Fibroblast of gingiva (primary cell): ENCODE measurements at regions not wholly inside any gene's neighbourhood (a gene's known extent, or its start where the extent isn't known, plus 50 kb on each side); places are given as distances from the start of the nearest gene placed in this dataset.

Source experiments
- DNase-seq: peaks from one replicate; pipeline ENCODE4 v3.0.0-alpha.2; 2011; ENCODE audit warnings: low read depth

DNA sequence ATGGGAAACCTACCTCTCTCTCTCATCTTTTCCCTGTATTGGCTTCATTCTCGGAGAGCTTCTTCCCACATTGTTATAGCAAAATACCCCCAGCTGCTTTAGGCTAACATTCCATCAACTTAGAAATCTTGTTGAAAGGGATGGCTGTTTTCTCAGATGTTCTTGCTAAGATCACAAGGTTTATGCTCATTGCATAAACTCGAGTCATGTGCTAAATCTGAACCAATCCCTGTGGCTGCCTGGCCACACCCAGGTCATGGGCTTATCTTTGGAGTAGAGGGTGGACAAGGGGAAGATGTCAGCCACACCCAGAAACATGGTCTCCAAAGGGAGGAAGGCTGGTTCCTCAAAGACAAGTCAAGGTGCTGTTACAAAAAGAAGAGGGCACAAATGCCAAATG lies 150.6 kb upstream of the UMPS start:
- no peak for DNase-seq

DNA sequence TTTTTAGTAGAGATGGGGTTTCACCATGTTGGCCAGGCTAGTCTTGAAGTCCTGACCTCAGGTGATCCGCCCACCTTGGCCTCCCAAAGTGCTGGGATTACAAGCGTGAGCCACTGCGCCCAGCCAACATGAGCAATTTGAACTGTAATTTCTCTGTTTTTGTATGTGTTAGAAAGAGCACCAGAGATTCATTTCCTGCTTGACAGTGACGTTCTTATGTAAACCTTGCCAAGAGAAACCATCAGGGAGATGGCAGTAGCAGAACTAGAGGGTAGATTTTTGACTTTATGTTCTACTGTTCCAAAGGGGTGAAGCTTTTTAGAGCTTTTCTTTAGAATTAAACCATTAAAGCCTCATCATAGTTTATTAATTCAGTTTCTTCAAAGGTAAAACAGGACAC lies 148.1 kb upstream of the UMPS start:
- no peak for DNase-seq

DNA sequence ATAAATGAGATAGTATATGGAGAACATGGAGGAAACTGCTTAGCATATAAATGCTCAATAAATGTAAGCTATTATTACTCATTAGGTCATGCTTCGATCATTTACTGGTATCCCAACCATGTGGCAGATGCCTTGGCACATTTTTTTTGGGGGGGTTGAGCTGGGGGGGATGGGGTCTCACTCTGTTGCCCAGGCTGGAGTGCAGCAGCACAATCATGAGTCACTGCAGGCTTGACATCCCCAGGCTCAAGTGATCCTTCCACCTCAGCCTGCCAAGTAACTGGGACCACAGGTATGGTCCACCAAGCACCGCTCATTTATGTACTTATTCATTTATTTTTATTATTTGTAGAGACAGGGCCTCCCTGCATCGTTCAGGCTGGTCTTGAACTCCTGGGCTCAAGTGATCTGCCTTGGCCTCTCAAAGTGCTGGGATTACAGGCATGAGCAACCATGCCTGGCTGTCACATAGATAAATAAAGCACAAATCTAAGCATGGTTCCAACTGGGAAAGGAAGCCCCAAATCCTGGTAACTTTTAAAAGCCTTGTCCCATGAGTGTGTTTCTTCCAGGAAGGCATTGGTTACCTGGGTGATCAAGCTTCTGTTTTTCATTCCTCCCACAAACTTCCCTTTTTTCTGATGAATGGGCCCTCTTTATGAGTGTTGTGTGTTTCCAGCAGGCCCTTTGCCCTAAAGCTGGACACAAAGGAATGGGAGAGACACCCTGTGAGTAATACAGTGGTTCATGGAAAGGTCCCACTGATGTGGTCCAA lies 147.4 kb upstream of the UMPS start:
- no peak for DNase-seq

DNA sequence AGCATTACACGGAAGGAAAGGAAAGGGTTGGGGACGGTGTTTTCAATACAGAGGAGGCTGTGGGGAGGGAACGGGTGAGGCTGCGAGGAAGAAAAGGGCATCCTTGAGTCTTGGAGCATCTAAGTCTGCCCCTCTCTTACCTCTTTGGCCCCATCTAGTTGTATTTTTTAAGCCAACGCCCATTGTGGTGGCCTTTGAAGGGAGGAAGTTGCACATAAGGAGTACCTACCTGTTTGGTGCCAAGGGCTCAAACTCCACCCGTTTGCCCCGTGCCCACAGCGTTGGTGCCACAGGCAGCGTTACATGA lies 146.1 kb upstream of the UMPS start:
- DNase-seq: no peak

DNA sequence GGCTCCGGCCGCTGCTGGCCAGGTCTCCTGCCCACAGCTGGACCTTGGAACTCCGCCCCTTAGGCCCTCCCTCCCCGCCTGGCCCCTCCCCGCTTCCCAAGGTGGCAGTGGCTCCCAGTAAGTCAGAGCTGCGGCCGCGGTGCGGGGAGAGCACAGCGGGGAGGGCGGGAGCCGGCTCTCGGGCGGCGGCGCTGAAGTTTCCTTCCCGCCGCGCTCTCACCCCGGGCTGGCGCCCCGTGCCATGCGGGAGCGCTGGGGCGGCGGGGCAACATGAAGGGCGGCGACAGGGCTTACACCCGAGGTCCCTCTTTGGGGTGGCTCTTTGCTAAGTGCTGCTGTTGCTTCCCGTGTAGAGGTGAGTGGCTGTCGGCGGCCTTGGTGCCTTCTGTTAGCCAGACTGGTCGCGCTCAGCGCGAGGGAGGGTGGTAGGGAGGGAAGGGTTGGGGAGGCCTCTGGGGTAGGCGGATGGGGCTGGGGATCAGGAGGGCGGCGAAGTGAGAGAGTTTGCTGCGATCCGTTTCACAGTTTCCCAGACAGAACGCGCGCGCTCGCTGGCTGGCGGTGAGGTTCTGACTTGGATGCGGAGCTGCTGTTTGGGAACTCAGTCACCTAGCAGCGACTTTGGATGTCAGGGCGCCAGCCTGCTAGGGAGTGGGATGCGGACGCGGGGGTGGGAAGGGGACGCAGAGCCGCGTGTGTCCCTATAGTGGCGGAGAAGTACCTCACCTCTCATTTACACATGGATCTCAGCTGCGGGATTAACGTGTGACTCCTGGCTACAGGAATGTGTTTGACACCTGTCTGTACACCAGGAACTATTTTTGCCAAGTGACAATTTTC lies 145.5 kb upstream of the UMPS start:
- DNase-seq: no peak

DNA sequence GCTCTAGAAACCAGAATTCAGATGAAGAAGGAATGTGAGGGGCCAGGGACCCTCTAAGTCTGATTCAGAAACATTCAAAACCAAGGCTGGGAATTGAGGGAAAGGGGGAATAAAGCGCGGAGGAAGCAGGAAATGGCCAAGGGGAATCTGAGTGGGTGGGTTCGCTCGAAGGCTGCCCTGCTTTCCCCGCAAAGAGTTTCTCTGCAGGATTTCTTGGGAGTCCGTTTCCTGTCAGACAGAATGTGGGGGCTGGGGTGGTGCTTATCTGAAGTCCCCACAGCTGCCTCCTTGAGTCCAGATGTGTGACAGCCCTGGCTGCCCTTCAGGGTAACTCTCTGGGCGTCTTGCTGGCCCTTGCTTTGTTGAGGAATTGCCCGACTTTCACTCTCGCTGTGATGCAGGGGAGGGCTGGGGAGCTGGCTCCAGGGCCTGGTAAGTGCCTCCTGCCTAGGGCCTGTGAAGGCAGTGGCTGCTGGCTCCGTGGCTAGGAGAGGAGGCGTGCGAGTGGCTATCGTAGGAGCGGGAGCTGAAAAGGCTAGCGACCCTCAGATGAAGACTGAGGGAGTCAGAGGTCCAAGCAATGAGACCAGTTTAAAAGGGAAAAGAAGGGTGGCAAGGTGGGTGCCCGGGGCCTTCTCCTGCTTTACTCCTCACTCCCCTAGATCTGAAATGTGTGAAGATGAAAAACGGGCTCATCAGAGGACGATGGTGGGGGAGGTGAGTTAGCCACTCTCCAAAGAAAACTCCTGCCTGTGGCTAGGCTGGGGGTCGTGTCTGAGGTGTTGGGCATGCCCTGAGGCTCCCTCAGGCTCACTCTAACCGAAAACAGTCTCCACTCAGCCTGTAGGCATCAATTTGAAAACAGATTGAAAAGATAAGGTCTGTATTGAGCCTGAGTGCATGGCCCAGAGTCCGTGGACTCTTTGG lies 143.9 kb upstream of the UMPS start:
- DNase-seq: no peak

DNA sequence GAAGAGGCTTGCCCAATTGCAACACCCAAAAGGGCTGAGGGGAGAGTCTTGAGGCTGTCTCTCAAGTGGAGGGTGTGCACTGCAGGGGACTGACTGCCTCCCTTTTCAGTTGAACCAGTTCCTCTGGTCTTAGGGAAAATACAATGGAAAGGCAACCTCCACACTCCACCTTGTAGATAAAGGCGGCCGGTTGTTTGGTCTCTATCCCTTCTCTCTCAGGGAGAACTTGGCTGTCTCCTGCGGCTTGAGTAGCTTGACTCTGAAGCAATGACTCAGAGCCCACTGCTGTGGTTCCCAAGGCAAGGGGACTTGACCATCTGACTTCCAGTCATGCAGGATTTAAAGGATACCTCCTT lies 143.2 kb upstream of the UMPS start:
- no peak for DNase-seq

DNA sequence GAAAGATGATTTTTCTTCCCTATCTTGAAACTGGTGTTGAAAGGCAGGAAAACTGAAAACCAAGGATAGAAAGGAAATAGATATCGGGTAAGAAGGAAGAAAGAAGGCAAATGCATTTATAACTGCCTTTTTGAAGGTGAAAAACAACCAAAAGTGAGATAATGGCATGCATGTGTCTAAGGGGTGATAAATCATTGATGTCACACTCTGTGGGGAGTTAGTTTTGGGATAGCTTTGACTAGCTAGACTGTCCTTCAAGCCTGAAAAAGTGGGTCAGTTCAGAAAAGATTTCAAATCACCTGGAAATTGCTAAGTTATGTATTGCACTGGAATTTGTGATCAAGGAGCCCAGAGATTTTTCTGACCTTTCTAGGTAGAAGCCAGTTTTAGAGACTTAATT lies 142.2 kb upstream of the UMPS start:
- no peak for DNase-seq

DNA sequence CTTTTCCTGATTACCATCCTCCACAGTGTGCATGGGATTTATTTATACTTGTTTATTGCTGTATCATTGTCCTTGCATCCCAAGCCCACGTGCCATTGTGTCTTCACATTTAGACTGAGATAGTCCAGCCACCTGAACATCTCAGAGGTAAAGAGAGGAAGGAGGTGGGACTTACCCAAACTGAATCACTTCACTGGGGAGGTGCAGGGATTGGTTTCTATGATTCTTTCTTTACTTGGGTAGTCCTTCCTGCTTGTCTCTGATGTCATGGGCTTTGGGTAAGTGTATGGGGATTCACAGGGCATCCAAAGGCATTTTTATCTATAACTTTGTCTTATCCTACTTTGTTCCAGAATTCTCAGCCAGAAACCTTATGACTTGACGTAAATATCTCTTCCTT lies 141.5 kb upstream of the UMPS start:
- no peak for DNase-seq

DNA sequence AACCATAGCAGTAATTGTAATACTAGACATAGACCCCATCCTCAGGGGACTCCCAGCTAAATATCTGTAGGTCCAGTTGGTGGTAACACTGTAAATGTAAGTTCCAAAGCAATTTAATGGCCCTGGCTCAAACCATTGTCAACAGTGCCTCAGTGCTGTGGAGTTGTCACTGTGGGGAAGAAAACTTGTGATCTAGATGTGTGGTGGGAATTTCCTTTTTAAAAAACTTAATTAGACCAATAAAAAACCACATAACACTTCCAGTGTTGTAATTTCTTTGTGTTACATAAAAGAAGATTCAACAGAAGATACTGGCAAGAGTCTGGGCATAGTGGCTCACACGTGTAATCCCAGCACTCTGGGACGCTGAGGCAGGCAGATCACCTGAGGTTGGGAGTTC lies 138.6 kb upstream of the UMPS start:
- no peak for DNase-seq

DNA sequence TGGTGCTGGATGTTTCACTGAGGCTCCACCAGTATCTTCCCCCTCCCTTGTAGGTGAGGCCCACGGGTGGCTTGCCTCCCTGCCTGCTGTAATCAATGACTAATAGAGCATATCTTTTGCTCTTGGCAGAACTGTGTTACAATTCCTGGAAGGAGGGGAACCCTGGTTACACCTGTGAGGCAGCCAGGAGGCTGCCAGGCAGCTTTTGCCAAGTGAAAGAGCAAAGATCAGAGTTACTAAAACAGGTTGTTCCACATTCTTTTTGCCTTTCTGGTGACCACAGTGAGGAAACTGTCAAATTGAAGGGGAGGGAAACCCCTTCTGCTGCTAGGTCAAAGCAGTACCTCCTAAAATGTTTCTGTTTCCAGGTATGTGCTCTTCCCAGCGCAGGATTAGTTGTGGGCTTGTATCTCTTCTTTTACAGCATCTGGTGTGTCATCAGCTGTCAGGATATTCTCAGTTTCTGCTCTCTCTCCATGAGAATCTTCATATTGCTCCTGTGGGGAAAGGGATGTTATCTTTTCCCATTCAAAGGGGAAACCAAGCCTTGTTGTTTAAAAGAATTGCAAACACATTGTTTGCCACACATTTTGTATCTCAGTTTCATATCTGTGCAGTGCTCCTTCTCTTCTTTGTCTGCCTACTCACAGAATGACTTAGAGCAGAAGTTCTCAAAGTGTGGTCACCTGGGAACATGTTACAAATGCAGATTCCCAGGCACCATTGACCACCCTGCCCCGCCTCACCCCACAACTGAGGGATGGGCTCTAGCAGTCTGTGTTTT lies 137.4 kb upstream of the UMPS start:
- no peak for DNase-seq

DNA sequence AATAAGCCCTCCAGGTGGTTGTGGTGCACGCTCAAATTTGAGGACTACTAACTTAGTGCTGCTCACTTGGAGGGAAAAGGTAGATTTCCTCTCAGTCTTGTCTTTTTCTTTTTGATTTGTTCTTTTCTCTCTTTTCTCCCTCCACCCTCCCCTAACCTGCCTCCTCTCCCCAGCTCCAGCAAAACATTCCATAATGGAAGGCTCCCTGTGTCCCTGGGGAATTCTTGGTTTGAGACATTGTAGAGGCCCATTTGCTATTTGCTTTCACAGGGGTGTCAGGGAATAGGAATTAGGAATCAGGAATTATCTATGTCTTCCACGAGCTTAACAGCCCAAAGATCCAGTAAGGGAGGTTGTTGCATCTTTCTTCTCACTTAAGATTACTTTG lies 136.8 kb upstream of the UMPS start:
- no peak for DNase-seq

DNA sequence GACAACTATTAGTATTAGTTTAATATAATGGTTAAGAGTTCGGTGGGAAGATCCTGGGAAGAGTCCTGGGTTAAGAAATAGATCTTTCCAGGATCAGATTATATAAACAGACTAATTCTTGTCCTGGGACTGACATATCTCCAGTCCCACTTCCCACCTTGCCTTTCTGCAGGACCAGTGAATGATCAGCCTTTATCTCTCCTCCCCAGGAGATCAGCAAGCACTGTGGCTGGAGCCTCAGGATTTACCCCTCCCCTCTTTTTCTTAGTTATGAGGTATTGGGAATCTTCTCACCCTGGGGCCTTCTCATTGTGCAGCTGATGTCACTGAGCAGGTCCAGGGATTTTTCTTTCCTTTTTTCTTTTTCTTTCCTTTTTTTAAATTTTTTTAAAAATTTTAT lies 135.7 kb upstream of the UMPS start:
- DNase-seq: no peak

DNA sequence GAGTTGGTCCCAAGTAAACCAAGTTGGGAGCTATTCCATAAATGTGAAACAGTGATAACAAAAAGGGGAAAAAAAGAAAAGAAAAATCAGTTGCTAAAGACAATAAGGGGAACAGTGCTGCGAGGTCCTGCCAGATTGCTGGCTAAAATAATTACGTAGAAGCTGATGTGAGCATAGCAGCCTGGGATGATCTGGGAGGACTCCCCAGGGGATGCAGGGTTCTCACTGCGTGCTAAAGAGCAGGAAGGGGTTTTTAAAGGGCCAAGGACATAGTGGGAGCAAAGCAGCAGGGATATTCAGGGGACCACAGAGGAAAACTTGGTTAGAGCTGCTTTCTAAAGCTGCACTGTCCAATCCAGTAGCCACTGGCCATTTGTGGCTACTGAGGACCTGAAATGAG lies 133.0 kb upstream of the UMPS start:
- DNase-seq: no peak

DNA sequence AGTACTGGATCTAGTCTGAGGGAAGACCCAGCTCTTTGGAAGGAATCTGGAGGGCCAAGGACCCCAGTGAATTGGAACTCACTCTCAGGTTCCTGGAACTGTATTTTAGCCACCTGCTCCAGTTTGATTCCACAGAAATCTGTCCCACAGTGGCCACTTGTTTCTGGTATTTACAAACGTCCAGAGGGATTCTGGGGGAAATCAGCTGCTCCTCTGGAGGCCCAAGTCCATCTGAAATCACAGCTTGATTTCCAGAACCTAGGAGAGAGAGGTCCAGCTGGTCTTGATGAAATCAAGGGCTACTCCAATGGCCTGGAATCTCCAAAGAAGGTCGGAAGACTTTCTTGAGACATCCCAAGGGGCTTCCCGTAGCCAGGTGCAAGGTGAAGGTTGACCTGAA lies 132.3 kb upstream of the UMPS start:
- DNase-seq: no peak

DNA sequence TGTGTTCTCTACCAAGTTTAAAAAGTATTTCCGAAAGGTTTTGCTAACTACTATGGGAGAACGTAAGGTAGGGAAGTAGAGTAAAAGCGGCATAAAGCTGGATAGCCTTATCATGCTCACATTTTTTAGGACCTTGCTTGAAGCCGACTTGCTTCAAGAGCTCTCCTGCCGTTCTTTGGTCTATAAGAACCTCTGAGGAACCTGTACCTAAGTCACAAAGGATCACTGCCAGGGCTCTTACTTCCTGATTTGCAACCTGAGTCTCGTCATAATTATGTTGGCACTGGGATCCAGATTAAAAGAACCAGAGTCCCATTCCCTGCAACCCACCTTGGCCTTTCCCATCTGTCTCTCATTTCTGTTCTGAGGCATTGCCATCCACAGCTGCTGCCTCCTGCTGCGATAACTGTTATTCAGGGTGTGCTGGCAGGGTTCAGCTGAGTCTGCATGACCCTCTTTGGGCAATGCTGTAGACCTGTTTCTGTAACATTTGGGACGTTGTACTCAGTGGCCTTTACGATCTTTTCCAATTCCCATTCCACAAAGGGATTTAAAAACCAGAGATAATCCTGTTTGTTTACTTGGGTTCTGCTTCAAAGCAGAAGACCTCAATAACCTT lies 131.0 kb upstream of the UMPS start:
- no peak for DNase-seq

DNA sequence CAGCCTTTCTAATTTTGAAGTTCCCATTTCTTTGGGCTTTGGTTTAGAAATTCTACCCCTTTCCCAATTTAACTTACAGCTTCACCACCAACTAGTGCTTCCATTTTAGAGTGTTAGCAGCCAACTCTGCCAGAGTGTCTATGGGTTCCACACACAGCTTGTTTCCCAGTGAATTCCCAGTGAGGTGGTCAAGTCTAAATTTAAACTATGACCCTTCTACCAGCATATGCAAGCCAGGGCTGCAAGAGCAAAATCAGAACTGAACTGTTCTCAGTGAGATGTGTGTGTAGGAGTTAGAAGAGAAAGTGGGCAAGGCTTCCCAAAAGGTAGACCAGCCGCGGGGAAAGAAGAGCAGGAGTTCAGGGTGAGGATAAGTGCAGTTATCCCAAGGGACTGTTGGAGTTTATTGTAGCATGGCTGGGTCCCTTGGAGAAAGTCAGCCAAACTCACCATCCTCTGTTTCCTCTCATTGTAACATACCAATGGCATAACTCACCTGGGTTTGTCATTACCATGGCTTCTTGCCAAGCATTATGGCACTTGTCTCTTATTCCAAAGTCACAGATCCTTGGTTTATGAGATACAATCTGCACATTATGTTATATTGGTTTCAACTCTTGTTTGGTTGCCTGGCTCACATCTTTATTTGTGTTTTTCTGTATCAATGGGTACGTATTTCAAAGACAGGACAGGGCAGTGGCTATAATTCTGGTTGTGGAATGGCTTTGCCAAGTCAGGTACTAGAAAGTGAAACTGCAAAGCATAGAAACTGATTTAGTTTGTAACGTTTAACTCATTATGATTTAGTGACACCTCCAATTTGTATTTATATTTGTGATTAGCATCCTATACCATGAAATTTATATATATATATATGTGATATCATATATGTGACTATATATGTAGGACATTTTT lies 130.2 kb upstream of the UMPS start:
- no peak for DNase-seq

DNA sequence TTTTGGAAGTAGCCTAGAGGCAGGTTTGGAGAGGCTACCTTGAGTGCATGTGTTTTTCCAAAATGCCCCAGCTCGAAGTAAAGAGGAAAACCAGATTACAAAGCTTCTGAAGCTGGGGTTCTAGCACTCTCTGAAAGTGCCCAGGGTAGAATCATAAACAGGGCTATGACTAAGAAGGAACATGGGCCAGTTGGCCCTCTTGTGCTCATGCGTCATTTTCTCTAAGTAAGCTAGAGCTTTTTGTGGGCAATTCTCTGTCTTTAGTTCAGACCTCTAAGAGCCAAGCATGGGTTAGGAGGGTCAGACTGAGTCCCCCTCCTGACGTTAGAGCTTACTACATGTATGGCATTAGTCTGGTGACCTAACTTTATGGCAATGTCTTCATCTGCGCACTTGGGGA lies 129.5 kb upstream of the UMPS start:
- DNase-seq: no peak

DNA sequence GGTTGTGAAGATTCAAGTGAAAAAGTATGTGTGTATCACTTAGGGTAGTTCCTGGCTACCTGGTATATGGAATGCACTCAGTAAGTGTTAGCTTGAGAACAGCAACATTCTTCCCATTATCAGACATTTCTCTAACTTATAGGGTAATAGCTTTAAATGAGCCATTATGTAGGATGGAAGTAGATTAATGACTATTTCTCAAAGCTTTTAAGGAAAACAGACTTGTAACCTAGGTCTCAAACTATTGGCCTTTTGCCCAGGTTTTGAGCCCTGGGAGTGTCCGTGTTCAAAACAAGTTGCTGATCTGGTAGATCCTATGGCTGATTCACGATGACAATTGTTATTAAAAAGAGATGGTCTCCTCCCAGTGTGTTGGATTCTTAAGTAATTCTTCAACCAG lies 129.1 kb upstream of the UMPS start:
- DNase-seq: no peak

DNA sequence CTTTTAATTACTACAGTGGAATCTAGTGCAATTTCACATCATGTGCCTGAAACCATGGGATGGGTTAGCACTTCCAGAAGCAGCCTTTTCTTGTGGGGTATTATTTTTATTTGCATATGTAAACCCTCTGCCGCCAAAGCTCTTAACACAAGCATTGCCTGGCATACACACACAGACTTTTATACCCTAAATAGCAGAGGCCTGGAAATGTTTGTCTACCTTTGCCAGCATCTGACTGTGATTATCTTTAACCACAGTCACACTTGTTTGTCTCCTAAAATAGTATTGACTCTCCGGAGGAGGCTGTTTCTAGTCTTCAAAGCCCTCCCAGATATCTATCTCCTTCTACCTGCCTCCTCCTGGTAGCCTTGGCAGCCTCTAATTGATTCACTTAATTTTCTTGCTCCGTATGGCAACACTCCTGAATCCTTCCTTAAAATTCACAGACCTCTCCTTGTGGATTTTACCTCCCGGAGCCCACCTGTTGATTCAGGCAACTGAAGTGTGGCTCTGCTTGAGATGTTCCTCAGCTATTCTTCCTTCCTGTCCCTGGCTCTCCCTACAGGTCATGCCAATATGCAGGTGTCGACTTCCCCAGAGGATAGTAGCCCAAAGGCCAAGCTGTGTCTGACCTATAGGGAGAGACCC lies 127.1 kb upstream of the UMPS start:
- no peak for DNase-seq
